GM12878 (cell line): ENCODE measurements at regions not wholly inside any gene's neighbourhood (a gene's known extent, or its start where the extent isn't known, plus 50 kb on each side); places are given as distances from the start of the nearest gene placed in this dataset.

Source experiments
- ATAC-seq: fragments of 200-7000 bp; cut with Tn5 transposase; 3 replicates; pipeline ENCODE4 v1.9.1; 2020; ENCODE audit warnings: mild to moderate bottlenecking, moderate library complexity
- BruUV-seq: library from RNA; stranded (reverse); fragments of 400-500 nt; replicated peaks from 2 replicates; lab custom pipeline; 2021; lab: Mats Ljungman, UMichigan
- CTCF ChIA-PET: fragments of 300-600 bp; sonication (Branson Sonifier 250); formaldehyde crosslinking; extraction: SDS; loops from one replicate; lab custom pipeline; 2021; ENCODE audit warnings: inconsistent platforms; lab: Yijun Ruan, JAX
- POLR2A ChIA-PET: fragments of 350-600 bp; formaldehyde crosslinking; extraction: SDS; loops from one replicate; lab custom pipeline; 2021; ENCODE audit warnings: inconsistent platforms; lab: Charles Lee
- RAD21 ChIA-PET: fragments of 300-600 bp; sonication (Branson Sonifier 250); formaldehyde crosslinking; loops from one replicate; lab custom pipeline; 2023; ENCODE audit warnings: antibody characterized with exemption; ENCODE audit not compliant: unreplicated experiment; lab: Charles Lee
- SMC1A ChIA-PET: fragments of 300-600 bp; sonication (Branson Sonifier 250); formaldehyde crosslinking; loops from one replicate; lab custom pipeline; 2023; ENCODE audit not compliant: unreplicated experiment, uncharacterized antibody; lab: Charles Lee
- DNase-seq: peaks from one replicate; pipeline ENCODE4 v3.0.0-alpha.2; 2011; ENCODE audit warnings: low read depth, low spot score
- FAIRE-seq: peaks from 3 replicates; lab custom pipeline; 2011; peaks lifted over from hg19 to GRCh38; lab: Jason Lieb, UNC
- H2AFZ ChIP-seq: 2 replicates; pipeline ENCODE4 v1.6.0; 2011; ENCODE audit warnings: low read depth, low read length, control low read depth; ENCODE audit not compliant: control insufficient read depth
- H3K27ac ChIP-seq: 2 replicates; pipeline ENCODE4 v1.5.1; 2011; ENCODE audit warnings: control low read depth; ENCODE audit not compliant: control insufficient read depth, insufficient read depth
- H3K27me3 ChIP-seq, 2 experiments: replicated peaks in 1 of 2; 2 replicates each; pipeline versions ENCODE4 v1.6.0 to v1.6.1; 2011; ENCODE audit warnings: low read length in 1 of 2; ENCODE audit not compliant: control insufficient read depth in 2 of 2, insufficient read depth in 2 of 2
- H3K36me3 ChIP-seq, 2 experiments: 2 replicates each; pipeline ENCODE4 v1.5.1; 2011; ENCODE audit warnings: low read length in 1 of 2; ENCODE audit not compliant: control insufficient read depth in 2 of 2, insufficient read depth in 2 of 2
- H3K4me1 ChIP-seq: 2 replicates; pipeline ENCODE4 v1.6.1; 2011; ENCODE audit warnings: mild to moderate bottlenecking, low read length, moderate library complexity, mixed read lengths; ENCODE audit not compliant: control insufficient read depth, insufficient read depth
- H3K4me2 ChIP-seq: 2 replicates; pipeline ENCODE4 v1.6.0; 2011; ENCODE audit warnings: control low read depth; ENCODE audit not compliant: control insufficient read depth, insufficient read depth
- H3K4me3 ChIP-seq: fragments of 200-600 bp; sonication (generic); 2 replicates; pipeline ENCODE4 v1.5.1; 2016
- H3K79me2 ChIP-seq: 2 replicates; pipeline ENCODE4 v1.6.0; 2011; ENCODE audit warnings: low read length; ENCODE audit not compliant: control insufficient read depth, insufficient read depth
- H3K9ac ChIP-seq: 2 replicates; pipeline ENCODE4 v1.8.0; 2011; ENCODE audit warnings: low read length, control low read depth, mixed read lengths; ENCODE audit not compliant: control insufficient read depth, insufficient read depth
- H3K9me3 ChIP-seq: replicated peaks from 3 replicates; pipeline ENCODE4 v1.5.1; 2011; ENCODE audit warnings: mild to moderate bottlenecking, low read length; ENCODE audit not compliant: control insufficient read depth, insufficient read depth
- H4K20me1 ChIP-seq: 2 replicates; pipeline ENCODE4 v1.6.0; 2011; ENCODE audit not compliant: control insufficient read depth, insufficient read depth
- BACH1 ChIP-seq: fragments of 450-650 bp; IDR thresholded peaks from 2 replicates; pipeline ENCODE4 v1.6.1; 2017; ENCODE audit warnings: mild to moderate bottlenecking, borderline replicate concordance
- BHLHE40 ChIP-seq, 2 experiments: fragments of 450-650 bp in 1 of 2; IDR thresholded peaks; 2 replicates each; pipeline ENCODE4 v1.6.1; 2011 to 2017; ENCODE audit warnings: low read depth in 2 of 2, borderline replicate concordance in 1 of 2, improper control_type of control experiment in 1 of 2, low read length in 1 of 2, mild to moderate bottlenecking in 1 of 2
- BRCA1 ChIP-seq: IDR thresholded peaks from 2 replicates; pipeline ENCODE4 v1.6.1; 2011; ENCODE audit warnings: low read depth, low read length, improper control_type of control experiment
- CBX3 ChIP-seq: fragments of 200-600 bp; sonication (generic); IDR thresholded peaks from 2 replicates; pipeline ENCODE4 v1.6.1; 2016; ENCODE audit warnings: low read depth, borderline replicate concordance
- CHD2 ChIP-seq: IDR thresholded peaks from 2 replicates; pipeline ENCODE4 v1.6.1; 2011; ENCODE audit warnings: low read depth, low read length, improper control_type of control experiment, borderline replicate concordance
- EED ChIP-seq: sonication (generic); IDR thresholded peaks from 2 replicates; pipeline ENCODE4 v1.6.1; 2016; ENCODE audit warnings: antibody characterized with exemption, low read depth
- HDGF ChIP-seq: fragments of 450-650 bp; IDR thresholded peaks from 2 replicates; pipeline ENCODE4 v1.6.1; 2016; ENCODE audit warnings: antibody characterized with exemption
- IRF5 ChIP-seq: fragments of 450-650 bp; IDR thresholded peaks from 2 replicates; pipeline ENCODE4 v1.6.1; 2017; ENCODE audit warnings: borderline replicate concordance
- MTA3 ChIP-seq: IDR thresholded peaks from 2 replicates; pipeline ENCODE4 v1.6.1; 2012; ENCODE audit warnings: low read length, inconsistent platforms, borderline replicate concordance
- RCOR1 ChIP-seq: conservative IDR thresholded peaks from 2 replicates; pipeline ENCODE4 v1.6.1; 2012; ENCODE audit warnings: low read depth, low read length, improper control_type of control experiment
- SIN3A ChIP-seq: IDR thresholded peaks from 2 replicates; pipeline ENCODE4 v1.6.1; 2012; ENCODE audit warnings: low read depth, low read length, improper control_type of control experiment
- SIX5 ChIP-seq: IDR thresholded peaks from 2 replicates; pipeline ENCODE4 v1.6.1; 2011; ENCODE audit warnings: mild to moderate bottlenecking, low read depth, low read length, moderate library complexity; ENCODE audit not compliant: severe bottlenecking
- SRF ChIP-seq, 2 experiments: IDR thresholded peaks; 2 replicates each; pipeline ENCODE4 v1.6.1; 2011; ENCODE audit warnings: low read depth in 2 of 2, low read length in 2 of 2, mild to moderate bottlenecking in 1 of 2, moderate library complexity in 1 of 2
- YBX1 ChIP-seq: fragments of 450-650 bp; IDR thresholded peaks from 2 replicates; pipeline ENCODE4 v1.6.1; 2016; ENCODE audit warnings: antibody characterized with exemption
- ZBTB4 ChIP-seq: fragments of 450-650 bp; formaldehyde crosslinking; IDR thresholded peaks from 2 replicates; pipeline ENCODE4 v1.4.0; 2022; ENCODE audit warnings: mild to moderate bottlenecking, moderate library complexity
- ZSCAN29 ChIP-seq: fragments of 450-650 bp; IDR thresholded peaks from 2 replicates; pipeline ENCODE4 v1.6.1; 2017; ENCODE audit warnings: mild to moderate bottlenecking, moderate library complexity
- WGBS: methylation state at CpG from one replicate; pipeline ENCODE4 v1.1.6; 2016; ENCODE audit warnings: low lambda C conversion rate; ENCODE audit not compliant: insufficient replicate concordance, insufficient coverage; ENCODE audit errors: missing lambda C conversion rate; 5-methylcytosine and 5-hydroxymethylcytosine counted together
- in situ Hi-C: fragments of 300-500 bp; cut with MboI; formaldehyde crosslinking; loops from 9 replicates; pipeline ENCODE4 v1.14.3; 2018; ENCODE audit warnings: mixed read lengths
- intact Hi-C: fragments of 100-400 bp; cut with micrococcal nuclease; formaldehyde crosslinking; loops from one replicate; pipeline ENCODE4 v1.14.2; 2022; ENCODE audit not compliant: unreplicated experiment

GRCh38 chr16:54588026-54588425, 301.4 kb upstream of the IRX3 start:
- intact Hi-C loops (no loop called here), in situ Hi-C loops (no loop called here)
- FAIRE-seq, result no peak
- Histone ChIP-seq H3K4me1 (no peaks in the 10 kb centered on the region), H3K4me2 (no peak overlapping the region), H3K36me3 (no peaks in the 10 kb centered on the region), H3K4me3 (no peak overlapping the region), H4K20me1 (no peaks in the 10 kb centered on the region), H3K9ac (no peak overlapping the region), H3K9me3 (no peaks in the 10 kb centered on the region), H3K27me3 (no peaks in the 10 kb centered on the region), H3K27ac (no peak overlapping the region), H3K79me2 (no peaks in the 10 kb centered on the region), H2AFZ (no peak overlapping the region)
- ChIA-PET SMC1A (no interaction called here), RAD21 (no interaction called here), CTCF (no interaction called here), POLR2A (no interaction called here)
- no TSS peak for BruUV-seq
- DNase-seq, result no peak
- ATAC-seq, result no peak
- TF ChIP-seq SRF (IDR thresholded peaks at IDR 0.05; ENCODE audit: low read depth in 2 of 2, low read length in 2 of 2), result no peak
- no peak for TF ChIP-seq MTA3
- TF ChIP-seq SIN3A, result no peak
- no peak for TF ChIP-seq SIX5
- no peak for TF ChIP-seq HDGF
- TF ChIP-seq IRF5, result no peak
- TF ChIP-seq CHD2, result no peak
- no peak for TF ChIP-seq YBX1
- no peak for TF ChIP-seq CBX3
- no peak for TF ChIP-seq RCOR1
- no peak for TF ChIP-seq ZBTB4 (CRISPR knock-in tag)
- no peak for TF ChIP-seq BHLHE40 (IDR thresholded peaks at IDR 0.05; ENCODE audit: borderline replicate concordance in 1 of 2, low read depth in 2 of 2, low read length in 1 of 2)
- TF ChIP-seq BRCA1, result no peak
- no peak for TF ChIP-seq EED
- TF ChIP-seq BACH1, result no peak
- TF ChIP-seq ZSCAN29, result no peak
- 7% methylated on average over 5 of the region's 5 CpGs for WGBS
